ENCODE measurements at regions not wholly inside any gene's neighbourhood (a gene's known extent, or its start where the extent isn't known, plus 50 kb on each side); places are given as distances from the start of the nearest gene placed in this dataset.

GRCh38 chr1:157272264-157272663, 134.1 kb upstream of the ETV3 start:
- H4K20me1 ChIP-seq (ENCODE audit: control insufficient read depth, insufficient read depth, low read depth, low read length) = no peaks in the 10 kb centered on the region
- no peaks in the 10 kb centered on the region for H3F3A ChIP-seq (ENCODE audit: control insufficient read depth, insufficient read depth)
- H3K4me2 ChIP-seq (ENCODE audit: low read length) = no peak overlapping the region
- H3K9me2 ChIP-seq (replicated peaks; ENCODE audit: control insufficient read depth, low read length) = no peaks in the 10 kb centered on the region
- H3K9me3 ChIP-seq (ENCODE audit: control insufficient read depth, insufficient read depth, low read length) = no peaks in the 10 kb centered on the region
- no peaks in the 10 kb centered on the region for H3K36me3 ChIP-seq (ENCODE audit: control insufficient read depth, low read length)
- H3K4me1 ChIP-seq (ENCODE audit: control insufficient read depth, low read length) = no peaks in the 10 kb centered on the region
- peaks cover 20% of the 10 kb centered on the region for H3K27me3 ChIP-seq (ENCODE audit: control insufficient read depth, low read length)
- H3K27ac ChIP-seq (ENCODE audit: low read depth, low read length) = no peak overlapping the region
- H3K4me3 ChIP-seq (ENCODE audit: low read length) = no peak overlapping the region
- TF ChIP-seq, protein P1, sequence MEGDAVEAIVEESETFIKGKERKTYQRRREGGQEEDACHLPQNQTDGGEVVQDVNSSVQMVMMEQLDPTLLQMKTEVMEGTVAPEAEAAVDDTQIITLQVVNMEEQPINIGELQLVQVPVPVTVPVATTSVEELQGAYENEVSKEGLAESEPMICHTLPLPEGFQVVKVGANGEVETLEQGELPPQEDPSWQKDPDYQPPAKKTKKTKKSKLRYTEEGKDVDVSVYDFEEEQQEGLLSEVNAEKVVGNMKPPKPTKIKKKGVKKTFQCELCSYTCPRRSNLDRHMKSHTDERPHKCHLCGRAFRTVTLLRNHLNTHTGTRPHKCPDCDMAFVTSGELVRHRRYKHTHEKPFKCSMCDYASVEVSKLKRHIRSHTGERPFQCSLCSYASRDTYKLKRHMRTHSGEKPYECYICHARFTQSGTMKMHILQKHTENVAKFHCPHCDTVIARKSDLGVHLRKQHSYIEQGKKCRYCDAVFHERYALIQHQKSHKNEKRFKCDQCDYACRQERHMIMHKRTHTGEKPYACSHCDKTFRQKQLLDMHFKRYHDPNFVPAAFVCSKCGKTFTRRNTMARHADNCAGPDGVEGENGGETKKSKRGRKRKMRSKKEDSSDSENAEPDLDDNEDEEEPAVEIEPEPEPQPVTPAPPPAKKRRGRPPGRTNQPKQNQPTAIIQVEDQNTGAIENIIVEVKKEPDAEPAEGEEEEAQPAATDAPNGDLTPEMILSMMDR (IDR thresholded peaks at IDR 0.05; ENCODE audit: low read depth, low read length, poor library complexity, severe bottlenecking) = no peak
- no peak for TF ChIP-seq EZH2phosphoT487 (IDR thresholded peaks at IDR 0.05; ENCODE audit: borderline replicate concordance, low read length)
- no peaks in the 10 kb centered on the region for H3K79me2 ChIP-seq (ENCODE audit: control insufficient read depth, low read length)

GRCh38 chr1:157270705-157271274, 132.6 kb upstream of the ETV3 start:
- no peak overlapping the region for H3K4me2 ChIP-seq (ENCODE audit: low read length)
- no peaks in the 10 kb centered on the region for H3K36me3 ChIP-seq (ENCODE audit: control insufficient read depth, low read length)

GRCh38 chr1:157269656-157270375, 131.6 kb upstream of the ETV3 start:
- H3K4me3 ChIP-seq (ENCODE audit: low read length) = no peak overlapping the region
- TF ChIP-seq, protein P1 (IDR thresholded peaks at IDR 0.05; ENCODE audit: low read depth, low read length, poor library complexity, severe bottlenecking) = no peak
- no peak for TF ChIP-seq EZH2phosphoT487 (IDR thresholded peaks at IDR 0.05; ENCODE audit: borderline replicate concordance, low read length)
- no peaks in the 10 kb centered on the region for H3F3A ChIP-seq (ENCODE audit: control insufficient read depth, insufficient read depth)
- H3K27ac ChIP-seq (ENCODE audit: low read depth, low read length) = no peak overlapping the region
- no peaks in the 10 kb centered on the region for H3K9me2 ChIP-seq (replicated peaks; ENCODE audit: control insufficient read depth, low read length)
- H4K20me1 ChIP-seq (ENCODE audit: control insufficient read depth, insufficient read depth, low read depth, low read length) = no peaks in the 10 kb centered on the region
- no peaks in the 10 kb centered on the region for H3K9me3 ChIP-seq (ENCODE audit: control insufficient read depth, insufficient read depth, low read length)
- no peaks in the 10 kb centered on the region for H3K4me1 ChIP-seq (ENCODE audit: control insufficient read depth, low read length)
- no peaks in the 10 kb centered on the region for H3K79me2 ChIP-seq (ENCODE audit: control insufficient read depth, low read length)
- H3K36me3 ChIP-seq (ENCODE audit: control insufficient read depth, low read length) = no peaks in the 10 kb centered on the region
- H3K27me3 ChIP-seq (ENCODE audit: control insufficient read depth, low read length) = peaks cover 27% of the 10 kb centered on the region
- H3K4me2 ChIP-seq (ENCODE audit: low read length) = no peak overlapping the region

More at GRCh38 chr1:157270705-157271274, 132.6 kb upstream of the ETV3 start:
- Histone ChIP-seq H3K4me3 (ENCODE audit: low read length) (no peak overlapping the region), H3K4me1 (ENCODE audit: control insufficient read depth, low read length) (no peaks in the 10 kb centered on the region), H3K9me3 (ENCODE audit: control insufficient read depth, insufficient read depth, low read length) (no peaks in the 10 kb centered on the region), H3K27me3 (ENCODE audit: control insufficient read depth, low read length) (peaks cover 27% of the 10 kb centered on the region), H3F3A (ENCODE audit: control insufficient read depth, insufficient read depth) (no peaks in the 10 kb centered on the region), H3K9me2 (replicated peaks; ENCODE audit: control insufficient read depth, low read length) (no peaks in the 10 kb centered on the region), H3K79me2 (ENCODE audit: control insufficient read depth, low read length) (no peaks in the 10 kb centered on the region), H4K20me1 (ENCODE audit: control insufficient read depth, insufficient read depth, low read depth, low read length) (no peaks in the 10 kb centered on the region), H3K27ac (ENCODE audit: low read depth, low read length) (no peak overlapping the region)
- TF ChIP-seq EZH2phosphoT487 (IDR thresholded peaks at IDR 0.05; ENCODE audit: borderline replicate concordance, low read length) = no peak
- TF ChIP-seq, protein P1 (IDR thresholded peaks at IDR 0.05; ENCODE audit: low read depth, low read length, poor library complexity, severe bottlenecking) = no peak
